ENCODE measurements at regions not wholly inside any gene's neighbourhood (a gene's known extent, or its start where the extent isn't known, plus 50 kb on each side); places are given as distances from the start of the nearest gene placed in this dataset.

DNA sequence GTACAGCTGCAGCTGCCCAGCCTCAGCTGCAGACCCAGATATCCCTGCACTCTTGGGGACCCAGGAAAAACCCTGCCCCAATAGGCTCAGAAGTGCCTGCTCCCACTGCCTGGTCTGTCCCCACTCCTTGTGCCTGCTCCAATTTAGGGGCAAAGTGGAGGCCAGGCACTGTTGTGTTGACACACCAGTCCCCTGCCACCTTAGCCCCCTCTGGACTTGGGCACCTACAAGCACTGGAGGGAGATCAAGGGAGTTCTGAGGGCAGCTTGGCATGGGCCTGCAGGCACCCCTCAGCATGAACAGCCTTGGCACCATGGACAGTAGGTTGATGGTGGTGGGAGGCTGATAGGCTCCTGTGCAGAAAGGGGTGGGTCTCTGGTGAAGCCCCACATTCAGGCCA, 2020.8 kb upstream of the ADGRL3 start:
- H3K56ac ChIP-seq (ENCODE audit: insufficient read length, low read depth, low read length), result no peak overlapping the region
- H4K20me1 ChIP-seq (ENCODE audit: control insufficient read depth, insufficient read depth, insufficient read length), result no peaks in the 10 kb centered on the region
- no peak overlapping the region for H2BK15ac ChIP-seq (ENCODE audit: low read depth, low read length)
- Mint-ChIP-seq H3K4me1 (no peaks in the 10 kb centered on the region), H3K27ac (no peak overlapping the region), H3K36me3 (ENCODE audit: insufficient read depth in 1 of 3, low read depth in 3 of 3) (no peaks in the 10 kb centered on the region; a peak in 1 of 7 replicates), H3K27me3 (ENCODE audit: low read depth) (no peaks in the 10 kb centered on the region), H3K9me3 (no peaks in the 10 kb centered on the region; a peak in 2 of 5 replicates), H3K4me3 (no peak overlapping the region)
- H3K79me2 ChIP-seq (ENCODE audit: insufficient read depth, low read length), result no peaks in the 10 kb centered on the region
- no peak overlapping the region for H4K91ac ChIP-seq (ENCODE audit: insufficient read length, low read depth, low read length)
- no peak overlapping the region for H2BK120ac ChIP-seq (ENCODE audit: low read depth, low read length, poor library complexity, severe bottlenecking)
- no peak overlapping the region for H2BK20ac ChIP-seq (ENCODE audit: low read depth, low read length, poor library complexity, severe bottlenecking)
- no peak overlapping the region for H4K8ac ChIP-seq (replicated peaks; ENCODE audit: insufficient read length, low read depth, low read length)
- H3K79me1 ChIP-seq (ENCODE audit: insufficient read depth, low read depth, low read length, poor library complexity, severe bottlenecking), result no peaks in the 10 kb centered on the region
- no peaks in the 10 kb centered on the region for H3K27me3 ChIP-seq (ENCODE audit: insufficient read depth, low read length)
- no peak for TF ChIP-seq CTCF (conservative IDR thresholded peaks at IDR 0.05)
- no peak for DNase-seq
- H3K18ac ChIP-seq (ENCODE audit: insufficient read length, low read depth, low read length), result no peak overlapping the region
- no peak overlapping the region for H3T11ph ChIP-seq (ENCODE audit: low read length)
- no peaks in the 10 kb centered on the region for H3K4me1 ChIP-seq (ENCODE audit: insufficient read depth, low read length)
- no peaks in the 10 kb centered on the region for H3K23me2 ChIP-seq (ENCODE audit: insufficient read length, low read depth, low read length, poor library complexity, severe bottlenecking)
- H3K9ac ChIP-seq (ENCODE audit: extremely low read depth, insufficient read length, low read length), result no peak overlapping the region
- H2BK12ac ChIP-seq (ENCODE audit: insufficient read length, low read depth, low read length), result no peak overlapping the region
- H3K14ac ChIP-seq (ENCODE audit: insufficient read depth, low read length), result no peak overlapping the region
- H2AFZ ChIP-seq (ENCODE audit: low read length), result no peak overlapping the region
- no peak overlapping the region for H3K4ac ChIP-seq (ENCODE audit: low read depth, low read length)
- no peaks in the 10 kb centered on the region for H3K9me3 ChIP-seq (ENCODE audit: control insufficient read depth, low read depth, low read length)
- H3K27ac ChIP-seq (ENCODE audit: insufficient read length, low read depth, low read length), result no peak overlapping the region
- no peak overlapping the region for H3K4me2 ChIP-seq (ENCODE audit: insufficient read depth, insufficient read length, low read length)
- H2AK5ac ChIP-seq (ENCODE audit: insufficient read length, low read length), result no peak overlapping the region
- no peak overlapping the region for H2BK5ac ChIP-seq (ENCODE audit: insufficient read length, low read length)
- H4K5ac ChIP-seq (ENCODE audit: insufficient read length, low read depth, low read length), result no peak overlapping the region
- no peak overlapping the region for H3K23ac ChIP-seq (ENCODE audit: insufficient read length, low read depth, low read length)

Data from H9 (cell line).